Left colon (tissue), 2 donors: ENCODE measurements at regions not wholly inside any gene's neighbourhood (a gene's known extent, or its start where the extent isn't known, plus 50 kb on each side); places are given as distances from the start of the nearest gene placed in this dataset.
"Not testable (repeated sequence)": the region's sequence is repeated elsewhere in the genome, so short reads cannot be mapped to it uniquely, and the experiment has no call there.

Experiments used
- ATAC-seq: fragments of 200-7000 bp; cut with Tn5 transposase; one replicate; pipeline ENCODE4 v1.9.1; 2020; ENCODE audit warnings: mild to moderate bottlenecking, moderate library complexity
- DNase-seq, 2 donors: peaks; one replicate each; pipeline ENCODE4 v3.0.0-alpha.2; 2020
- intact Hi-C, 2 donors: fragments of 100-400 bp; cut with DNase I in 1 of 2; cut with micrococcal nuclease in 1 of 2; formaldehyde crosslinking; loops; one replicate each; pipeline versions ENCODE4 v1.11.2 to v1.14.0; 2022; cut with DNase I, micrococcal nuclease
- donor health status: DM: no; HTN: no; CAD: no.
- donor health status: DM: yes; HTN: yes; CAD: no.

GRCh38 chr18:62629031-62629430 lies 86.3 kb upstream of the PHLPP1 start:
- no peak for ATAC-seq
- no peak for DNase-seq
- intact Hi-C loops: no loop called here

DNA sequence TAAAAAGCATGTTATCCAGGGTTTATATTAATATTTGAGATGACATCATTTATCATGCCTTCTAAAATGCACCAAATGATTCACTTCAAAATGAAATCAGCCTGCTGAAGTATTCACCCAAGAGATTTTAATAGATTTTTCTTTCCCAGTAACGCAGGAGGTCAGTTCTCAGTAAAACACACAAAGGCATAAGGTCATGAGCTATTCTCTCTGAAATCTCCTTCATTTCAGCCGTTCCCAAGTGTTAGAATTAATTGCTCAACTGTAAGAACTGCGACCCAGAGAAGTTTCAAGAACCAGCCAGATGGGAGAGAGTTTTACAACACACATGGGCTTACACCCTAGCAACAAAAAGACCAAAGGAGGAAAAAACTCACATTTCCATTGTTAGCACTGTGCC lies 84.2 kb upstream of the PHLPP1 start:
- ATAC-seq (no peak), DNase-seq (no peak)
- intact Hi-C loops: no loop called here

DNA sequence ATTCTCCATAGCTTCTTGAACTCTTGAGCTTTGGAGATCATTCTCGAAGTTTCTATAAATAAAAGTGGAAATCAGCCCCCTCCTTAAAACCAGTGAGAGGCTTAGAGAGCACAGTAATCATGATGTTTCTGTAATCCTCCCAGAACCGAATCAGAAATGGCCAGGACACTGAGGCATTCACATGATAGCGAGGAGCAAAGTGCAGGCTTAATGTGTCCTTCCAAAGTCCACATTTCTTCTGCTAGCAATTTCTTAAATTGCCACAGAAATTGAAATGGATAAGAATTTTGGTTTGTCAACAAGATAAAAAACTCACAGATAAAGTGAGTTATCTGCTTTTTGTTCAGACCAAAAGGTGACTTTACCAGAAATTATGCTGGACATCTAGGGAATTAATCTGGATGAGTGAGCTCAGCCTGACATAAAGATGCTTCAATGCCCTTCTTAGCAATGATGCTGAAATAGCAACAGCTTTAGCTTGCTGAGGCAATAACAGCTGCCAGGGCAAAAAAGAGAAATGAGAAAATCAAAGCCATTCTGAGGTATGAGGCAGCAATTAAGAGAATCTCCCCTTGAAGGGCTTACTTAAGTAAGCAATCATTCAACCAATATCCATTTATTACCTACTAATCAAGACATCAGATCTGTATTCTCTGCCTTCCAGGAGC lies 82.4 kb upstream of the PHLPP1 start:
- ATAC-seq (no peak), DNase-seq (no peak)
- intact Hi-C loops: no loop called here

DNA sequence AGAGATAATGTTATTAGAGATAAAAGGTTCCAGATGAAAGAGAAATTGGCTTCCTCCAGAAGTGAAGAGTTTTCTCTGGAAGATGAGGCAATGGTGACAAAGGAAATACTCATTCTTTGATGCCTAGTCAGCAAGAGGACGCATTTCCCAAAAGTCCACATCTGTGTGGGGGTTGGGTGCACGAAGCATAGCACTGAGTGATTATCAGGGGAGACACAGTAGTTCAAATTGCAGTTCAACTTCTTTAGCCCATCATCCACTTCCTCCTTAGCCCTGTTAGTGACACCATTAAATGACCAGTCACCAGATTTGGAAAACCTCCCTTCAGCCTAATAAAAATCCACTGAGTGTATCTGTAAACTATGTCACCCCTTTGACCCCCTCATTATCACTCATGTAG lies 80.9 kb upstream of the PHLPP1 start:
- intact Hi-C loops: no loop called here
- ATAC-seq: no peak
- no peak for DNase-seq

DNA sequence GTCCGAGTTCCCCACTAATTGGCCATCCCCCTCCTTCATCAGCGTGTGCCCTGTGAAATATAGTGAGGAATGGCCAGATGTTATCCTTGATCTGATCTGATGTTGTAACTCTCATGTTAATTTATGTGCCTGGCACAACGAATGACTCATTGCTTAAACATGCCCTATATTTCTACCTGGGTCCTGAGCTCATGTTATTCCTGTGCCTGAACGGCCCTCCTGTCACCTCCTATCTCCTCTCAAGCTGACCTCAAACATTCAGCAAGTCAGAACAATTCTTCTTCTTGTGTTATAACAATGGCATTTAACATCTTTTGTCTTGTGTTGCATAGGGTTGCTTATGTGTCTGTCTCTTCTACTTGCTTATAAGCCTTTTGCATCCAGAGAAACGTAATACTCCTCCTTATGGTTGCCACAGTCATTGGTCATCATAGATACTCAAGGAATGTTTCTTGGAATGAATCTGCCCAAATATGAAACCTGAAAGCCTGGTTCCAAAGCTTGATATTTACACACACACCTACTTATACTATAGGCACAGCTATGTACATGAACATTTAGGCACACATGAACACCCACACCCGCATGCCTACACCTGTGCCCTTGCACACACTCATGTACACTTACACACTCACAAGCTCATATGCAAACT lies 80.2 kb upstream of the PHLPP1 start:
- ATAC-seq (no peak), DNase-seq (no peak)
- intact Hi-C loops: no loop called here

DNA sequence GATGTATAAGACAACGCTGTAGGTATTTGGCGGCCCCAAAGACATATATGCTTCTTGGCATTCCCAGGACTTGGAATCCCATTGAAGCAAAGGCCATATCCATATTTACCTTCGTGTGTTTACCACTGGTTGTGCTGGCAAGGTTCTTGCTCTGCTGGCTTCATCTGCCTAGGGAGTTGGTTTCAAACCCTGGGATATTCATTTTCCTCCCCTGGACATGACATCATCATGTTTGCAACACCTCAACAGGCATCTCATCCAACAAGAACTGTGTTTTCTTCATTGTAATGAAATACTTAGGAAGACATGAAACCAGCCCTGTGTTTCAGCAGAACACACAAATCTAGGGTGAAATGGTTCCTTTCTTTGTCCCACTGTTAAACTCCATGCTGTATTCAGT lies 77.9 kb upstream of the PHLPP1 start:
- no peak for DNase-seq
- intact Hi-C loops: no loop called here
- ATAC-seq: no peak

DNA sequence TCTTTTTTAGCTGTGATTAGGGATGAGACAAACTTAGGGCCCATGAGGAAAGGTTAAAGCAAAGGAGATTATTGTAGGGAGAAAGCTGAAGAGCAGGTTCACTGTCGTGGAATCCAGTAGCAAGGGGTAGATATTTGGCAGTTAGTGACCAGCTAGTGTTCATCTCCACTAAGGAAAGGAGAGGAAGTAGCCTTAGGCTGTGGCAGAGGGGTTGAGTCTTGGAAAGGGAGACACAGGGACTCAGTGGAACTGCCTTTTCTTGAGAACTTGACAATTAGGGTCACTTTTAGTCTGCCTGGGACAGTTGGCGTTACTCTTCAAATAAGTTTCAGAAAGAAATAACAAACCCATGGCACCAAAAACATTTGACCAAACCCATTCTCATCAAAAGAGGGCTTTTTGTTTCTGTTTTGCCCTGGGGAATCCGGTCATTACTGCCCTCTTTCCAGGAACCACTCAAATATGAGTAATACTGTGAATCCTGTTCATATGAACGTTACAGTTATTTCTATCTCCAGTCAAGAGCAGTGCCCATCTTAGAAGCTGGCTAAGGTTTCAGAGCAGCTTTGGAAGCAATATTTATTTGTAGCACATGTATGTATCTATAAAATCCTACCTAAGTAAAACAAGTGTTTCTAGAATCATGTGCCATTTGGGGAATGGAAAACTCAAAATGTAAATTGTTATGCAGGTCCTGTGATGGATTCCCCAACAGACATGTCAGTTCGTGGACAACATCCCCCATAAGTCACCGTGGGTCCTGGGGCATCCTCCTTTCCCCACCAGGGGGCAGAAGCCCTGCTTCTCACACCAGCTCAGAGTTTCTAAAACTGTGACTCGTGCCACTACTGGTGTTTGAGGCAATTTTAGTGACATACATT lies 77.3 kb upstream of the PHLPP1 start:
- ATAC-seq (peak; percentile 70), DNase-seq (peak in 1 of 2 donors; percentile 60)
- intact Hi-C loops: no loop called here

DNA sequence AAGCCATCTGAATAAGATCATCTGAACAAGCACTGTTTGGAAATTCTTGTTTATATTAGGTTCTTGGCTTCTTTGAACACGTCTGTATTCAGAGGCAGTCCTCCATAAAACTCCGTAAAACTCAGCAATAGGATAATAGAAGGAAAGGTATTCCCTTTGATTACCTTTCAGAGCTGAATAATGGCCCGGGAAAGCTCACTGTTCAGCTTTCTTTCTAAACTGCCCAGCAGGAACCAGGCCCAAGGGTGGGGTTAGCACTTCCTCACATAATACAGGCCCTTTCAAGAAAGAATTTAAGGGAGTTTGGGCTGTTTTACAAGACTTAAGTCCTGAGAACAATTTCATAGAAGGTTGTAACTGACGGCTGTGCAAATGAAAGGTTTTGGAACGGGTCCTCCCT lies 72.2 kb upstream of the PHLPP1 start:
- intact Hi-C loops: no loop called here
- DNase-seq (no peak), ATAC-seq (no peak)

DNA sequence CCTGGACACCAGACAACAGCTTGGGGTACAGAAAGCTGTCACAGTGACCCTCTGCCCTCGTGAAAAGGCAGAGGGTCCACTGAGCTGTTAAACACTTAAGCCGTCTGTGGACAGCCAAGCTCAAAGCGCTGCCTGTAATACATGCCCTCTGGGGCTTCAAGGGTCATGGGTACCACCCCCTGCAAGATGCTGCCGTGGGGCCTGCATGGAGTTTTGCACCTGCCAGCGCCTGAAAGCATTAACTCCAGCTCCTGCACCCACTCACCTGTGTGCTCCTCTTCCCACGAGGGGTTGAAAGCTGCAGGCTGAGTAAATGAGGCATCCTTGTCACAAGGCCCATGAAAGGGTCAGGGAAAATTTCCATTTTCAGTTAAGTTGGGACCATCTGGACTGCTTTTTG lies 70.6 kb upstream of the PHLPP1 start:
- DNase-seq (no peak), ATAC-seq (no peak)
- intact Hi-C loops: no loop called here

DNA sequence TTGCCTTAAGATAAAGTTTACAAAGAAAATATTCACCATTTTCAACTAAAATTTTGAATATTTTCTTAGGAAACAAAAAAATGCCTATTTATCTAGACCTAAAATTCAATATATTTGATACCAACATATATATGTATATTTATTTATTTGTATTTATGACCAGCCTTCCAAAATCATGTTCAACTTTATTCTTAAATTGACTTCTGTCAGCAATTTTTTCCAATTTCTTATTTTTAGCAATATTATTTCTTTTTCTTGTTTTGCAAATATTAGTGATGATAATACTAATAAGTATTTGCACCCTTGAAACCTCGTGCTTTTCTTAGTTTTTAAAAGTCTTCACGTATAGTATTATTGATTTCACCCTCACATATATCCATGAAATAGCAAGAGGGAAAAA lies 68.2 kb upstream of the PHLPP1 start:
- ATAC-seq (no peak), DNase-seq (no peak)
- intact Hi-C loops: no loop called here

DNA sequence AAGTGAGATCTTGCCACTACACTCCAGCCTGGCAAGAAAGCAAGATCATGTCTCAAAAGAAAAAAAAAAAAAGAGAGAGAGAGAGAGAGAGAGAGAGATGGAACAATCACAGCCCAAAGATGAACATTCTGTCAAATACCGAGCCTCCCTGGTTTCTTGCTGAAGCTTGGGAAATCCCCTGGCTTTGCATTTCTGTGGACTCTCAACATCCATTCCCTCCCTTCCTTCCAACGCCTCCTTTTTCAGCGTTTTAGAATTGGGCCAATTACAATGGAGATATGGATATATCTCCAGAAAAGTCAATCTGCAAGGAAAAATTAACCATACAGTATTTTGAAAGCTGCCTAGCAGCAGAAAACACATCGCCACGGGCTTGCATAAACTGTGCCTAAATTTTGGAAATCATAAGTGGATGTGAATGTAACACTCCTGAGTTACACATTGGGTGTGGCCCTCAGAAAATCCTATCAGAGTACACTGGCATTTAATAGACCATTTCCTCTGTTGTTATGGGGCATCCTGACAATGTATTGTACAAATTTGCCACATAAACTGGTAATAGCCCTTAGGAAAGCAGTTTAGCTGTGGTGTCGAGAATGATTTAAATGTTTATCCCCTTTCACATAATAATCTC lies 67.2 kb upstream of the PHLPP1 start:
- intact Hi-C loops: no loop called here
- DNase-seq (no peak), ATAC-seq (no peak)

DNA sequence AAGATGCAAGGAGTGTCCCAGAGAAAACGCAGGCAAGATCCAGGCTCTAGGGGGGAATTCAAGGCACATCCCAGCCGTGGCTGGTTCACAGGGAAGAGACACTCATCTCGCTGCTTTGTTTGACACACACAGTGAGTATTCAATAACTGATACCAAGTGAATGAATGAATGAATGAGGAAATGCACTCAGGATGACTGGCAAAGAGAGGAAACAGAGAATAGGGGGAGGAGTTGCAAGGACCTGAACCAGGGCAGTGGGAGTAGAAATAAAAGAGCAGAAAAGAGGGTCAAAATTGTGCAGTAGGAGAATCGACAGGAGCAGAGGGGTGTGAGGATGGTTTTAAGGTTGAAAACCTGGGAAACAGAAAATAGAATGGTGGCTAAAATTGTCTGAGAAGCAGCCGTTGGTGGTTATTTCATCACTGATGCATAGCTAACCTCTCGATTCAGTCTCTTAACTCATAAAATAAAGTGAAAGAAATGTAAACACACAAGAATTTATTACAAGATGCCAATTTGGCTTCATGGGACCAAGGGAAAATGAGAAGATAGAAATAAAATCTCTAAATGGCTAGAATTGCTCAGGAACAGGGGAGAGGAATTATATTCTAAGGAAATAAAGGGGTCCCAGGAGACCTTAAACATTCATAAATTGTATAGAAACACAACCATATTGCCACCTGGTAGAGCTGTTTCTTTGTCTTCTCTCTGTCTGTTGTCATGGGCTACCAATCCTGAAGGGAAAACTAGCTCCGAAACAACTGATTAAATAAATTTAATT lies 63.9 kb upstream of the PHLPP1 start:
- ATAC-seq (no peak), DNase-seq (no peak)
- intact Hi-C loops: no loop called here

DNA sequence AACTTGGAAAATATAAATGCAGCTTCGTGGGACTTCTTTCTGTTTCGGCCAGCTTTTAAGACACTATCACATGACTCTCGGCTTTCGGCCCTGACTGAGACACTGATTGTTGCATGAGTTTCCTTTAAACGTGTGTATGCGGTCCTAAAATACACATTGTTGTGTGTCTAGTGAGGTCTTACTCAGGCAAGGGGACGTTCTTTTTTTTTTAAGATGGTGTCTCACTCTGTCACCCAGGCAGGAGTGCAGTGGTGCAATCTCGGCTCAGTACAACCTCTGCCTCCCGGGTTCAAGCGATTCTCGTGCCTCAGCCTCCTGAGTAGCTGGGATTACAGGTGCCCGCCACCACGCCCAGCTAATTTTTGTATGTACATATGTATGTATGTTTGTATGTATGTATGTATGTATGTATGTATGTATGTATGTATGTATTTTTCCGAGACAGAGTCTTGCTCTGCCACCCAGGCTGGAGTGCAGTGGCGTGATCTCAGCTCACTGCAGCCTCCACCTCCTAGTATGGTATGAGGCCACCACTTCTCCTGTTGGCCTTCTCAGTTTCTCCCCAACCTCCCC lies 63.2 kb upstream of the PHLPP1 start:
- ATAC-seq, DNase-seq, intact Hi-C loops: not testable (repeated sequence)

DNA sequence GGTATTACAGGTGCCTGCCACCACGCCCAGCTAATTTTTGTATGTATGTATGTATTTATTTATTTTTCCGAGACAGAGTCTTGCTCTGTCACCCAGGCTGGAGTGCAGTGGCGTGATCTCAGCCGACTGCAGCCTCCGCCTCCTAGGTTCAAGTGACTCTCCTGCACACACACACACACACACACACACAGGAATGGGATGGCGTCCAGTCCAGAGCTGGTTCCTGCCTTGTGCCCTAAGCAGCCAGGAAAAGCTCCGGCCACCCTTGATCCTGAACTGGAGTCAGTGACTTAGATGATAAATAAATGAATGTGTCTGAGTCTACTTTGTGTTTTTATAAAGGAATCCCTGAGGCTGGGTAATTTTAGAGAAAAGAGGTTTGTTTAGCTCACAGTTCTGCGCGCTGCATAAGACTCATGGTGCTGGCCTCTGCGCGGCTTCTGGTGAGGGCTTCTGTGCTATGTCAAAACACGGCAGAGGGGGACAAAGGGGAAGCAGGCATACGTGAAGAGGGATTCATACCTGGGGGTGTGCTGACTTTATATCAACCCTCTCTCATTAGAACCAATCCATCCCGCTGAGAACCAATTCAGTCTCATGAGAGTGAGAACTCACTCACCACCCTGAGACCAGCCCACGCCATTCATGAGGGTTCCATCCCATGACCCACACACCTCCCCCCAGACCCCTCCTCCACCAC lies 59.7 kb upstream of the PHLPP1 start:
- DNase-seq (no peak), ATAC-seq (no peak)
- intact Hi-C loops: no loop called here

GRCh38 chr18:62658028-62658427 lies 57.3 kb upstream of the PHLPP1 start:
- ATAC-seq (no peak), DNase-seq (no peak)
- intact Hi-C loops: no loop called here

DNA sequence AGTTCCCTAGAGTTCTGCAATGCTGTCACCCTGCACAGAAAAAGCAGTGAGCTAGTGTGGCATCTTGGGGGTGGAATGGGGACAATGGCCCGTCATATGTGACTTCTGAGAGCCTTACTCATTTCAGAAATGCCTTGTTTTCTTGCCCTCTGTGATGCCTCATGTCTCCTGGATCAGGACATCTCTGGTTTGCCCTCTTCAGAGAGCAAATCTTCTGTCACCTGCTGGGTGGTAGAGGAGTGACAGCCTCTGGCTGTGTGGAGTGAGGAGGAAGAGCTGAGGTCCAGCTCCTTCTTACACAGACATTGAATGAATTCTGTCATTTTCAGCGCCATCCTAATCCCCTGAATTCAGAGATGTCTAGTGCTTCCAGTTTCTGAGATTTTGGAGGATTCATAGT lies 55.6 kb upstream of the PHLPP1 start:
- ATAC-seq (no peak), DNase-seq (no peak)
- intact Hi-C loops: no loop called here

- intact Hi-C loops: no loop called here
- ATAC-seq (no peak), DNase-seq (no peak)
Observed at GRCh38 chr18:62660691-62661090, 54.6 kb upstream of the PHLPP1 start.

- intact Hi-C loops: no loop called here
- DNase-seq: no peak
- ATAC-seq: no peak
Observed at GRCh38 chr18:62663731-62664336, 51.5 kb upstream of the PHLPP1 start.
